WTC11 (cell line): ENCODE measurements at regions not wholly inside any gene's neighbourhood (a gene's known extent, or its start where the extent isn't known, plus 50 kb on each side); places are given as distances from the start of the nearest gene placed in this dataset.

Source experiments
- ATAC-seq: fragments of 200-7000 bp; cut with Tn5 transposase; 2 replicates; pipeline ENCODE4 v1.10.0; 2021; ENCODE audit warnings: mild to moderate bottlenecking, moderate library complexity
- CTCF ChIA-PET: fragments of 300-600 bp; sonication (Branson Sonifier 250); formaldehyde crosslinking; loops from one replicate; lab custom pipeline; 2021; ENCODE audit warnings: antibody characterized with exemption; lab: Charles Lee
- POLR2A ChIA-PET: fragments of 350-600 bp; sonication (Branson Sonifier 250); formaldehyde crosslinking; loops from one replicate; lab custom pipeline; 2021; ENCODE audit warnings: antibody characterized with exemption; lab: Charles Lee
- DNase-seq: peaks from one replicate; pipeline ENCODE4 v3.0.0; 2021; ENCODE audit warnings: low spot score
- H3K27ac Mint-ChIP-seq: 2 replicates; pipeline ENCODE4 v1.8.0; 2021; ENCODE audit warnings: mixed read lengths
- H3K27me3 Mint-ChIP-seq: 2 replicates; pipeline ENCODE4 v1.8.0; 2021; ENCODE audit warnings: low read depth, mild to moderate bottlenecking, moderate library complexity, mixed read lengths
- H3K36me3 Mint-ChIP-seq: 2 replicates; pipeline ENCODE4 v1.8.0; 2021; ENCODE audit warnings: mixed read lengths
- H3K4me1 Mint-ChIP-seq: 2 replicates; pipeline ENCODE4 v1.8.0; 2022; ENCODE audit warnings: mixed read lengths
- H3K4me3 Mint-ChIP-seq: 2 replicates; pipeline ENCODE4 v1.8.0; 2021; ENCODE audit warnings: mild to moderate bottlenecking, moderate library complexity, mixed read lengths
- H3K9me3 Mint-ChIP-seq: 2 replicates; pipeline ENCODE4 v1.8.0; 2021; ENCODE audit warnings: mixed read lengths
- EMX1 ChIP-seq: fragments of 250-450 bp; sonication (Bioruptor Pico); IDR thresholded peaks from 2 replicates; pipeline ENCODE4 v1.8.0; 2021; ENCODE audit warnings: mild to moderate bottlenecking
- FOXJ3 ChIP-seq: sonication (generic); formaldehyde crosslinking; IDR thresholded peaks from 2 replicates; pipeline ENCODE4 v1.9.0; 2021; ENCODE audit warnings: missing genetic modification reagents, mild to moderate bottlenecking, borderline replicate concordance
- FOXP1 ChIP-seq: sonication (generic); formaldehyde crosslinking; IDR thresholded peaks from 2 replicates; pipeline ENCODE4 v1.8.0; 2022; ENCODE audit warnings: missing genetic modification reagents, mild to moderate bottlenecking, moderate library complexity, borderline replicate concordance
- NFATC4 ChIP-seq: fragments of 250-450 bp; sonication (Bioruptor Pico); IDR thresholded peaks from 2 replicates; pipeline ENCODE4 v1.9.0; 2021; ENCODE audit warnings: mild to moderate bottlenecking
- NFE2L1 ChIP-seq: sonication (generic); formaldehyde crosslinking; IDR thresholded peaks from 2 replicates; pipeline ENCODE4 v1.8.1; 2023; ENCODE audit warnings: missing genetic modification reagents
- PRRX2 ChIP-seq: fragments of 250-450 bp; sonication (Bioruptor Pico); IDR thresholded peaks from 2 replicates; pipeline ENCODE4 v1.8.0; 2021; ENCODE audit warnings: mild to moderate bottlenecking
- TEAD1 ChIP-seq: sonication (generic); formaldehyde crosslinking; IDR thresholded peaks from 2 replicates; pipeline ENCODE4 v1.8.0; 2022; ENCODE audit warnings: mild to moderate bottlenecking, missing genetic modification reagents
- ZNF219 ChIP-seq: sonication (generic); formaldehyde crosslinking; IDR thresholded peaks from 2 replicates; pipeline ENCODE4 v1.8.0; 2023; ENCODE audit warnings: missing genetic modification reagents, mild to moderate bottlenecking, borderline replicate concordance
- ZNF232 ChIP-seq: sonication (generic); formaldehyde crosslinking; IDR thresholded peaks from 2 replicates; pipeline ENCODE4 v1.8.0; 2022; ENCODE audit warnings: mild to moderate bottlenecking, missing genetic modification reagents
- ZNF671 ChIP-seq: fragments of 250-450 bp; sonication (Bioruptor Pico); IDR thresholded peaks from 2 replicates; pipeline ENCODE4 v1.8.0; 2021; ENCODE audit warnings: mild to moderate bottlenecking
- TF ChIP-seq, protein P1 (sequence below): sonication (generic); formaldehyde crosslinking; IDR thresholded peaks from 2 replicates; pipeline ENCODE4 v1.8.1; 2023; ENCODE audit warnings: mild to moderate bottlenecking, missing genetic modification reagents, moderate library complexity
- TF ChIP-seq, protein P2 (sequence below): sonication (generic); formaldehyde crosslinking; IDR thresholded peaks from 2 replicates; pipeline ENCODE4 v1.8.1; 2022; ENCODE audit warnings: mild to moderate bottlenecking, moderate library complexity, missing genetic modification reagents
- TF ChIP-seq, protein P3 (sequence below): fragments of 250-450 bp; sonication (Bioruptor Pico); conservative IDR thresholded peaks from 2 replicates; pipeline ENCODE4 v1.9.0; 2021; ENCODE audit warnings: mild to moderate bottlenecking
- TF ChIP-seq, protein P4 (sequence below): sonication (generic); formaldehyde crosslinking; conservative IDR thresholded peaks from 2 replicates; pipeline ENCODE4 v1.8.1; 2022; ENCODE audit warnings: mild to moderate bottlenecking, missing genetic modification reagents
- TF ChIP-seq, protein P5 (sequence below): sonication (generic); formaldehyde crosslinking; IDR thresholded peaks from 2 replicates; pipeline ENCODE4 v1.8.1; 2023; ENCODE audit warnings: mild to moderate bottlenecking, missing genetic modification reagents
- TF ChIP-seq, protein P6 (sequence below): sonication (generic); formaldehyde crosslinking; IDR thresholded peaks from 2 replicates; pipeline ENCODE4 v1.8.1; 2023; ENCODE audit warnings: mild to moderate bottlenecking, missing genetic modification reagents, borderline replicate concordance
- TF ChIP-seq, protein P7 (sequence below): sonication (generic); formaldehyde crosslinking; IDR thresholded peaks from 2 replicates; pipeline ENCODE4 v1.8.0; 2022; ENCODE audit warnings: mild to moderate bottlenecking, missing genetic modification reagents

DNA sequence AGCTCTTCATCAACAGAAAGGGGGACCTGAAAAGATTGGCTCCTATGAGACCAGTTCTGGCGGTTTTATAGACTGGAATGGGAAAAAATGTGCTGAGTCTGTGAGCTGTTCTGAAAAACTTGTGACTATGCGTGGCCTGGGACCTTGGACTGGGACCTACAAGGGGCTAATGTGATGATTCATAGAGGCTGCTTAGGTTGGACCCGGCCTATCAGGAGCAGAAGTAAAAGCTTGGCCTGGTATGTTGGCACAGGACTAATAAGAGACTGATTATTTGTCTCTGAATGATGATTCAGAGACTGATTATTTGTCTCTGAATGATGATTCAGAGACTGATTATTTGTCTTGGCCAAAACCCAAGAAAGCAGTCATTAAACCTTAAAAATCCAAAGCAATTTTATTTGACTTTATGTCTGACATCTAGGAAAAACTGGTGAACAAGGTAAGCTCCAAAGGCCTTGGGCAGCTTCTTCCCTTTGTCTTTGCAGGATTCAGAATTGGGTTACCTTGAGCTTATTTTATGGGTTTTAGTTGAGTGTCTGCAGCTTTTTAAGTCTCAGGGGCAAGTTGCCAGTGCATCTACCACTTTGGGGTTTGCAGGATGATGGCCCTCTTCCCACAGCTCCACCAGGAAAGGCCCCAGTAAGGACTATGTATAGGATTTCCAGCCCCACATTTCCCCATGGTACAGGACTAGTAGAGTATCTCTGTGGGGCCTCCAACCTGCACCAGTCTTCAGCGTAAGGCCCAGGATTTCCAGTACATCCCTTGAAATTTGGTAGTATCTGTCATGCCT lies 390.3 kb downstream of the KDM5D start:
- H3K36me3 Mint-ChIP-seq, result 0 out of 2 replicates have a peak, but pooled peaks cover 2% of the 10 kb centered on the region
- no peaks in the 10 kb centered on the region for H3K27me3 Mint-ChIP-seq
- DNase-seq, result no peak
- CTCF ChIA-PET, result no interaction called here
- H3K4me1 Mint-ChIP-seq, result no peaks in the 10 kb centered on the region
- H3K27ac Mint-ChIP-seq, result no peak overlapping the region
- H3K9me3 Mint-ChIP-seq, result no peaks in the 10 kb centered on the region; the same call in 1 of the 2 replicates
- TF ChIP-seq ZNF219 (CRISPR knock-in tag), result no peak
- no peak for TF ChIP-seq ZNF671 (CRISPR knock-in tag)
- TF ChIP-seq, protein P1, sequence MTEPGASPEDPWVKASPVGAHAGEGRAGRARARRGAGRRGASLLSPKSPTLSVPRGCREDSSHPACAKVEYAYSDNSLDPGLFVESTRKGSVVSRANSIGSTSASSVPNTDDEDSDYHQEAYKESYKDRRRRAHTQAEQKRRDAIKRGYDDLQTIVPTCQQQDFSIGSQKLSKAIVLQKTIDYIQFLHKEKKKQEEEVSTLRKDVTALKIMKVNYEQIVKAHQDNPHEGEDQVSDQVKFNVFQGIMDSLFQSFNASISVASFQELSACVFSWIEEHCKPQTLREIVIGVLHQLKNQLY (CRISPR knock-in tag), result no peak
- no peak for TF ChIP-seq EMX1 (CRISPR knock-in tag)
- TF ChIP-seq, protein P2, sequence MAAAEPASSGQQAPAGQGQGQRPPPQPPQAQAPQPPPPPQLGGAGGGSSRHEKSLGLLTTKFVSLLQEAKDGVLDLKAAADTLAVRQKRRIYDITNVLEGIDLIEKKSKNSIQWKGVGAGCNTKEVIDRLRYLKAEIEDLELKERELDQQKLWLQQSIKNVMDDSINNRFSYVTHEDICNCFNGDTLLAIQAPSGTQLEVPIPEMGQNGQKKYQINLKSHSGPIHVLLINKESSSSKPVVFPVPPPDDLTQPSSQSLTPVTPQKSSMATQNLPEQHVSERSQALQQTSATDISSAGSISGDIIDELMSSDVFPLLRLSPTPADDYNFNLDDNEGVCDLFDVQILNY, result no peak
- TF ChIP-seq, protein P3, sequence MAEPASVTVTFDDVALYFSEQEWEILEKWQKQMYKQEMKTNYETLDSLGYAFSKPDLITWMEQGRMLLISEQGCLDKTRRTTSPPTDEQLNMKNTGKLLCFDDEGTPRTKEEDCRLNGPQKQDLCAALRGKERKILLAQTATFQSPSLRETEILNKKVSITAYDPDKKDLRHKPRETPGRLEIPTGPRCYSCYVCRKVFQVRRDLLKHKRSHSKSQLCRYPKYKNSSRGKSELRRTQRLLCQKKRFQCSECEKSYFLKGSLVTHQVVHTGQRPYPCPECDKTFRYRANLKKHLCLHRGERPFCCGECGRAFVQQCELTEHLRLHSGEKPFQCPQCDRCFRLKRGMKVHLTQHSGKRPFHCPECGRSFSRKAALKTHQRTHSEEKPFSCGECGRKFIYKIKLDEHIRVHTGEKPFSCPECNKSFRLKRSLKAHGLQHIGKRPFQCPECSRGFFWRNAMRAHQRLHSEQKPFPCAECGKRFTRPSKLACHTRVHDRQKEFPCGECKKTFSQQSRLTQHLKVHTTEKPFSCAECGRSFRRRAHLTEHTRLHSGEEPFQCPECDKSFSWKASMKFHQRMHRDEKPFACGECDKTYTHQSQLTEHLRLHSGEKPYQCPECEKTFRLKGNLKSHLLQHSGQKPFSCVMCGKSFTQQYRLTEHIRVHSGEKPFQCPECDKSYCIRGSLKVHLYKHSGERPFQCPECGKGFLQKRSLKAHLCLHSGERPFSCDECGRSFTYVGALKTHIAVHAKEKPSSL (CRISPR knock-in tag), result no peak
- TF ChIP-seq NFE2L1, result no peak
- TF ChIP-seq PRRX2 (CRISPR knock-in tag), result no peak
- no peak for TF ChIP-seq ZNF232 (CRISPR knock-in tag)
- ATAC-seq, result no peak
- POLR2A ChIA-PET, result no interaction called here
- no peak overlapping the region for H3K4me3 Mint-ChIP-seq

DNA sequence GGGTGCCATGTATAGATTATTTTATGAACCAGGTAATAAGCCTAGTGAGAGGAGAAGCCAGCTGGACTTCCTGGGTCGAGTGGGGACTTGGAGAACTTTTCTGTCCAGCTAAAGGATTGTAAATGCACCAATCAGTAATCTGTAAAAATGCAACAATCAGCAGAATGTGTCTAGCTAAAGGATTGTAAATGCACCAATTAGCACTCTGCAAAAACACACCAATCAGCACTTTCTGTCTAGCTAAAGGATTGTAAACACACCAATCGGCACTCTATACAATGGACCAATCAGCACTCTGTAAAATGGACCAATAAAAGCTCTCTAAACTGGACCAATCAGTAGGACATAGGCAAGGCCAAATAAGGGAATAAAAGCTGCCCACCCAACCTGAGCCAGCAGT lies 392.9 kb downstream of the KDM5D start:
- no peaks in the 10 kb centered on the region for H3K4me1 Mint-ChIP-seq
- no peaks in the 10 kb centered on the region; the same call in 1 of the 2 replicates for H3K9me3 Mint-ChIP-seq
- CTCF ChIA-PET, result no interaction called here
- ATAC-seq (no peak), DNase-seq (no peak)
- no peak overlapping the region for H3K4me3 Mint-ChIP-seq
- POLR2A ChIA-PET, result no interaction called here
- H3K36me3 Mint-ChIP-seq, result 0 out of 2 replicates have a peak, but pooled peaks cover 2% of the 10 kb centered on the region
- no peaks in the 10 kb centered on the region for H3K27me3 Mint-ChIP-seq
- H3K27ac Mint-ChIP-seq, result no peak overlapping the region
- no peak for TF ChIP-seq EMX1 (CRISPR knock-in tag)
- TF ChIP-seq, protein P4, sequence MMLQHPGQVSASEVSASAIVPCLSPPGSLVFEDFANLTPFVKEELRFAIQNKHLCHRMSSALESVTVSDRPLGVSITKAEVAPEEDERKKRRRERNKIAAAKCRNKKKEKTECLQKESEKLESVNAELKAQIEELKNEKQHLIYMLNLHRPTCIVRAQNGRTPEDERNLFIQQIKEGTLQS (CRISPR knock-in tag), result no peak
- TF ChIP-seq TEAD1, result no peak
- TF ChIP-seq FOXP1 (CRISPR knock-in tag), result no peak
- TF ChIP-seq FOXJ3 (CRISPR knock-in tag), result no peak
- TF ChIP-seq, protein P5, sequence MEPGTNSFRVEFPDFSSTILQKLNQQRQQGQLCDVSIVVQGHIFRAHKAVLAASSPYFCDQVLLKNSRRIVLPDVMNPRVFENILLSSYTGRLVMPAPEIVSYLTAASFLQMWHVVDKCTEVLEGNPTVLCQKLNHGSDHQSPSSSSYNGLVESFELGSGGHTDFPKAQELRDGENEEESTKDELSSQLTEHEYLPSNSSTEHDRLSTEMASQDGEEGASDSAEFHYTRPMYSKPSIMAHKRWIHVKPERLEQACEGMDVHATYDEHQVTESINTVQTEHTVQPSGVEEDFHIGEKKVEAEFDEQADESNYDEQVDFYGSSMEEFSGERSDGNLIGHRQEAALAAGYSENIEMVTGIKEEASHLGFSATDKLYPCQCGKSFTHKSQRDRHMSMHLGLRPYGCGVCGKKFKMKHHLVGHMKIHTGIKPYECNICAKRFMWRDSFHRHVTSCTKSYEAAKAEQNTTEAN, result no peak
- TF ChIP-seq, protein P6, sequence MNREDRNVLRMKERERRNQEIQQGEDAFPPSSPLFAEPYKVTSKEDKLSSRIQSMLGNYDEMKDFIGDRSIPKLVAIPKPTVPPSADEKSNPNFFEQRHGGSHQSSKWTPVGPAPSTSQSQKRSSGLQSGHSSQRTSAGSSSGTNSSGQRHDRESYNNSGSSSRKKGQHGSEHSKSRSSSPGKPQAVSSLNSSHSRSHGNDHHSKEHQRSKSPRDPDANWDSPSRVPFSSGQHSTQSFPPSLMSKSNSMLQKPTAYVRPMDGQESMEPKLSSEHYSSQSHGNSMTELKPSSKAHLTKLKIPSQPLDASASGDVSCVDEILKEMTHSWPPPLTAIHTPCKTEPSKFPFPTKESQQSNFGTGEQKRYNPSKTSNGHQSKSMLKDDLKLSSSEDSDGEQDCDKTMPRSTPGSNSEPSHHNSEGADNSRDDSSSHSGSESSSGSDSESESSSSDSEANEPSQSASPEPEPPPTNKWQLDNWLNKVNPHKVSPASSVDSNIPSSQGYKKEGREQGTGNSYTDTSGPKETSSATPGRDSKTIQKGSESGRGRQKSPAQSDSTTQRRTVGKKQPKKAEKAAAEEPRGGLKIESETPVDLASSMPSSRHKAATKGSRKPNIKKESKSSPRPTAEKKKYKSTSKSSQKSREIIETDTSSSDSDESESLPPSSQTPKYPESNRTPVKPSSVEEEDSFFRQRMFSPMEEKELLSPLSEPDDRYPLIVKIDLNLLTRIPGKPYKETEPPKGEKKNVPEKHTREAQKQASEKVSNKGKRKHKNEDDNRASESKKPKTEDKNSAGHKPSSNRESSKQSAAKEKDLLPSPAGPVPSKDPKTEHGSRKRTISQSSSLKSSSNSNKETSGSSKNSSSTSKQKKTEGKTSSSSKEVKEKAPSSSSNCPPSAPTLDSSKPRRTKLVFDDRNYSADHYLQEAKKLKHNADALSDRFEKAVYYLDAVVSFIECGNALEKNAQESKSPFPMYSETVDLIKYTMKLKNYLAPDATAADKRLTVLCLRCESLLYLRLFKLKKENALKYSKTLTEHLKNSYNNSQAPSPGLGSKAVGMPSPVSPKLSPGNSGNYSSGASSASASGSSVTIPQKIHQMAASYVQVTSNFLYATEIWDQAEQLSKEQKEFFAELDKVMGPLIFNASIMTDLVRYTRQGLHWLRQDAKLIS, result no peak
- TF ChIP-seq NFATC4 (CRISPR knock-in tag), result no peak
- TF ChIP-seq, protein P7, sequence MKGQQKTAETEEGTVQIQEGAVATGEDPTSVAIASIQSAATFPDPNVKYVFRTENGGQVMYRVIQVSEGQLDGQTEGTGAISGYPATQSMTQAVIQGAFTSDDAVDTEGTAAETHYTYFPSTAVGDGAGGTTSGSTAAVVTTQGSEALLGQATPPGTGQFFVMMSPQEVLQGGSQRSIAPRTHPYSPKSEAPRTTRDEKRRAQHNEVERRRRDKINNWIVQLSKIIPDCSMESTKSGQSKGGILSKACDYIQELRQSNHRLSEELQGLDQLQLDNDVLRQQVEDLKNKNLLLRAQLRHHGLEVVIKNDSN (CRISPR knock-in tag), result no peak
- TF ChIP-seq, protein P1 (CRISPR knock-in tag), result no peak
- TF ChIP-seq, all 79 proteins: peak for 0
